HEK293 (cell line): ENCODE measurements at regions not wholly inside any gene's neighbourhood (a gene's known extent, or its start where the extent isn't known, plus 50 kb on each side); places are given as distances from the start of the nearest gene placed in this dataset.
A peak's percentile ranks its signal among the peaks of the same experiment; 100 is the strongest.

ENCODE experiments used
- CTCF ChIA-PET: fragments of 350-600 bp; formaldehyde crosslinking; extraction: SDS; loops from one replicate; lab custom pipeline; 2021; ENCODE audit warnings: antibody characterized with exemption; lab: Yijun Ruan, JAX
- POLR2A ChIA-PET: fragments of 300-600 bp; formaldehyde crosslinking; extraction: SDS; loops from one replicate; lab custom pipeline; 2020; ENCODE audit warnings: antibody characterized with exemption, inconsistent platforms; lab: Yijun Ruan, JAX
- H3K27ac ChIP-seq: fragments of 200-500 bp; sonication (Bioruptor generic); 2 replicates; pipeline ENCODE4 v1.5.1; 2014; ENCODE audit warnings: low read depth, low read length, control low read depth, inconsistent platforms; ENCODE audit errors: extremely low read depth
- H3K36me3 ChIP-seq, 2 experiments: fragments of 200-500 bp in 1 of 2; sonication (Bioruptor generic) in 1 of 2; 1 replicate in 1 of 2; 2 replicates in 1 of 2; pipeline ENCODE4 v1.5.1; 2014 to 2017; ENCODE audit warnings: inconsistent platforms in 2 of 2, low read length in 2 of 2; ENCODE audit not compliant: control insufficient read depth in 2 of 2, insufficient read depth in 1 of 2
- H3K4me1 ChIP-seq: fragments of 200-500 bp; sonication (Bioruptor generic); 2 replicates; pipeline ENCODE4 v1.5.1; 2014; ENCODE audit warnings: mild to moderate bottlenecking, low read length, inconsistent platforms; ENCODE audit not compliant: control insufficient read depth, insufficient read depth
- H3K4me3 ChIP-seq: 2 replicates; pipeline ENCODE4 v1.5.1; 2011; ENCODE audit warnings: low read depth, mild to moderate bottlenecking, control low read depth, low read length, moderate library complexity
- H3K9me3 ChIP-seq: fragments of 200-500 bp; sonication (Bioruptor generic); 2 replicates; pipeline ENCODE4 v1.5.1; 2014; ENCODE audit warnings: low read depth, low read length, inconsistent platforms; ENCODE audit not compliant: control insufficient read depth, insufficient read depth
- MYNN ChIP-seq: fragments of 450-650 bp; formaldehyde crosslinking; IDR thresholded peaks from 2 replicates; pipeline ENCODE4 v1.5.1; 2016; ENCODE audit warnings: missing biosample characterization, missing genetic modification characterization, borderline replicate concordance
- TRIM28 ChIP-seq: IDR thresholded peaks from 2 replicates; pipeline ENCODE4 v1.6.1; 2011; ENCODE audit warnings: low read length, control low read depth, borderline replicate concordance
- ZBTB21 ChIP-seq: fragments of 450-650 bp; formaldehyde crosslinking; IDR thresholded peaks from 2 replicates; pipeline ENCODE4 v1.5.1; 2017; ENCODE audit warnings: missing biosample characterization, missing genetic modification characterization
- ZNF140 ChIP-seq: fragments of 450-650 bp; formaldehyde crosslinking; IDR thresholded peaks from 2 replicates; pipeline ENCODE4 v1.5.1; 2016; ENCODE audit warnings: missing biosample characterization, missing genetic modification characterization
- ZNF266 ChIP-seq: fragments of 450-650 bp; formaldehyde crosslinking; IDR thresholded peaks from 2 replicates; pipeline ENCODE4 v1.5.1; 2016; ENCODE audit warnings: missing biosample characterization, missing genetic modification characterization, low read depth
- ZNF354C ChIP-seq: fragments of 450-650 bp; formaldehyde crosslinking; IDR thresholded peaks from 2 replicates; pipeline ENCODE4 v1.5.1; 2016; ENCODE audit warnings: missing biosample characterization, missing genetic modification characterization, low read depth, borderline replicate concordance
- ZNF394 ChIP-seq: fragments of 450-650 bp; formaldehyde crosslinking; IDR thresholded peaks from 2 replicates; pipeline ENCODE4 v1.5.1; 2016; ENCODE audit warnings: missing biosample characterization, missing genetic modification characterization, mild to moderate bottlenecking, moderate library complexity, borderline replicate concordance
- ZNF416 ChIP-seq: fragments of 450-650 bp; formaldehyde crosslinking; IDR thresholded peaks from 2 replicates; pipeline ENCODE4 v1.5.1; 2016; ENCODE audit warnings: missing biosample characterization, missing genetic modification characterization
- ZNF473 ChIP-seq: fragments of 450-650 bp; formaldehyde crosslinking; IDR thresholded peaks from 2 replicates; pipeline ENCODE4 v1.5.1; 2017; ENCODE audit warnings: missing biosample characterization, missing genetic modification characterization
- ZNF529 ChIP-seq: fragments of 450-650 bp; formaldehyde crosslinking; IDR thresholded peaks from 2 replicates; pipeline ENCODE4 v1.5.1; 2017; ENCODE audit warnings: missing genetic modification characterization, missing biosample characterization; ENCODE audit not compliant: insufficient replicate concordance
- ZNF548 ChIP-seq: fragments of 450-650 bp; formaldehyde crosslinking; IDR thresholded peaks from 2 replicates; pipeline ENCODE4 v1.5.1; 2016; ENCODE audit warnings: missing biosample characterization, missing genetic modification characterization
- ZNF555 ChIP-seq: fragments of 450-650 bp; formaldehyde crosslinking; conservative IDR thresholded peaks from 2 replicates; pipeline ENCODE4 v1.5.1; 2017; ENCODE audit warnings: missing biosample characterization, mild to moderate bottlenecking, missing genetic modification characterization, inconsistent platforms
- ZNF600 ChIP-seq: fragments of 450-650 bp; formaldehyde crosslinking; IDR thresholded peaks from 2 replicates; pipeline ENCODE4 v1.5.1; 2016; ENCODE audit warnings: missing biosample characterization, missing genetic modification characterization
- ZNF610 ChIP-seq: fragments of 450-650 bp; formaldehyde crosslinking; IDR thresholded peaks from 2 replicates; pipeline ENCODE4 v1.5.1; 2016; ENCODE audit warnings: missing biosample characterization, missing genetic modification characterization, borderline replicate concordance
- ZNF664 ChIP-seq: fragments of 450-650 bp; formaldehyde crosslinking; IDR thresholded peaks from 2 replicates; pipeline ENCODE4 v1.5.1; 2016; ENCODE audit warnings: missing biosample characterization, missing genetic modification characterization
- ZXDB ChIP-seq: fragments of 450-650 bp; formaldehyde crosslinking; IDR thresholded peaks from 2 replicates; pipeline ENCODE4 v1.5.1; 2016; ENCODE audit warnings: missing biosample characterization, missing genetic modification characterization
- TF ChIP-seq, protein P1 (sequence below): fragments of 450-650 bp; formaldehyde crosslinking; IDR thresholded peaks from 2 replicates; pipeline ENCODE4 v1.5.1; 2017; ENCODE audit warnings: missing biosample characterization, missing genetic modification characterization
- TF ChIP-seq, protein P2 (sequence below): fragments of 450-650 bp; formaldehyde crosslinking; IDR thresholded peaks from 2 replicates; pipeline ENCODE4 v1.5.1; 2016; ENCODE audit warnings: missing biosample characterization, missing genetic modification characterization

GRCh38 chr1:38293567-38293966, 247.0 kb upstream of the POU3F1 start:
- CTCF ChIA-PET: no interaction called here
- TF ChIP-seq, protein P1, sequence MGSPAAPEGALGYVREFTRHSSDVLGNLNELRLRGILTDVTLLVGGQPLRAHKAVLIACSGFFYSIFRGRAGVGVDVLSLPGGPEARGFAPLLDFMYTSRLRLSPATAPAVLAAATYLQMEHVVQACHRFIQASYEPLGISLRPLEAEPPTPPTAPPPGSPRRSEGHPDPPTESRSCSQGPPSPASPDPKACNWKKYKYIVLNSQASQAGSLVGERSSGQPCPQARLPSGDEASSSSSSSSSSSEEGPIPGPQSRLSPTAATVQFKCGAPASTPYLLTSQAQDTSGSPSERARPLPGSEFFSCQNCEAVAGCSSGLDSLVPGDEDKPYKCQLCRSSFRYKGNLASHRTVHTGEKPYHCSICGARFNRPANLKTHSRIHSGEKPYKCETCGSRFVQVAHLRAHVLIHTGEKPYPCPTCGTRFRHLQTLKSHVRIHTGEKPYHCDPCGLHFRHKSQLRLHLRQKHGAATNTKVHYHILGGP: no peak
- Histone ChIP-seq H3K27ac (no peak overlapping the region), H3K4me3 (no peak overlapping the region), H3K36me3 (no peaks in the 10 kb centered on the region), H3K9me3 (no peaks in the 10 kb centered on the region), H3K4me1 (no peaks in the 10 kb centered on the region)
- POLR2A ChIA-PET: no interaction called here

- ChIA-PET CTCF (no interaction called here), POLR2A (no interaction called here)
- Histone ChIP-seq H3K9me3 (no peaks in the 10 kb centered on the region), H3K4me1 (no peaks in the 10 kb centered on the region), H3K27ac (no peak overlapping the region), H3K4me3 (no peak overlapping the region)
- TF ChIP-seq ZNF548 (tag by site-specific recombination) (peak; percentile 53; the same call in 1 of the 2 replicates), ZBTB21 (tag by site-specific recombination) (no peak)
- TF ChIP-seq, all 188 proteins: peak for 1
- no peaks in the 10 kb centered on the region for H3K36me3 ChIP-seq
Observed at GRCh38 chr1:38292969-38293368, 246.4 kb upstream of the POU3F1 start.

- ChIA-PET CTCF (no interaction called here), POLR2A (no interaction called here)
- no peaks in the 10 kb centered on the region for H3K36me3 ChIP-seq
- TF ChIP-seq ZNF473 (tag by site-specific recombination) (no peak), ZNF600 (no peak), ZNF610 (tag by site-specific recombination) (no peak), ZNF664 (tag by site-specific recombination) (no peak), ZNF416 (no peak), ZNF140 (no peak), ZNF266 (tag by site-specific recombination) (no peak), TRIM28 (no peak), ZXDB (tag by site-specific recombination) (no peak), MYNN (tag by site-specific recombination) (no peak), ZNF394 (tag by site-specific recombination) (no peak), ZNF555 (tag by site-specific recombination) (no peak), ZNF354C (tag by site-specific recombination) (no peak), ZNF529 (tag by site-specific recombination) (no peak)
- TF ChIP-seq, protein P2, sequence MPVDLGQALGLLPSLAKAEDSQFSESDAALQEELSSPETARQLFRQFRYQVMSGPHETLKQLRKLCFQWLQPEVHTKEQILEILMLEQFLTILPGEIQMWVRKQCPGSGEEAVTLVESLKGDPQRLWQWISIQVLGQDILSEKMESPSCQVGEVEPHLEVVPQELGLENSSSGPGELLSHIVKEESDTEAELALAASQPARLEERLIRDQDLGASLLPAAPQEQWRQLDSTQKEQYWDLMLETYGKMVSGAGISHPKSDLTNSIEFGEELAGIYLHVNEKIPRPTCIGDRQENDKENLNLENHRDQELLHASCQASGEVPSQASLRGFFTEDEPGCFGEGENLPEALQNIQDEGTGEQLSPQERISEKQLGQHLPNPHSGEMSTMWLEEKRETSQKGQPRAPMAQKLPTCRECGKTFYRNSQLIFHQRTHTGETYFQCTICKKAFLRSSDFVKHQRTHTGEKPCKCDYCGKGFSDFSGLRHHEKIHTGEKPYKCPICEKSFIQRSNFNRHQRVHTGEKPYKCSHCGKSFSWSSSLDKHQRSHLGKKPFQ: no peak
- no peak overlapping the region for H3K4me3 ChIP-seq
- H3K9me3 ChIP-seq: no peaks in the 10 kb centered on the region
- H3K4me1 ChIP-seq: no peaks in the 10 kb centered on the region
- H3K27ac ChIP-seq: no peak overlapping the region
Observed at GRCh38 chr1:38291906-38292521, 245.4 kb upstream of the POU3F1 start.
